ENCODE measurements at regions not wholly inside any gene's neighbourhood (a gene's known extent, or its start where the extent isn't known, plus 50 kb on each side); places are given as distances from the start of the nearest gene placed in this dataset.
"Not testable (repeated sequence)": the region's sequence is repeated elsewhere in the genome, so short reads cannot be mapped to it uniquely, and the experiment has no call there.

DNA sequence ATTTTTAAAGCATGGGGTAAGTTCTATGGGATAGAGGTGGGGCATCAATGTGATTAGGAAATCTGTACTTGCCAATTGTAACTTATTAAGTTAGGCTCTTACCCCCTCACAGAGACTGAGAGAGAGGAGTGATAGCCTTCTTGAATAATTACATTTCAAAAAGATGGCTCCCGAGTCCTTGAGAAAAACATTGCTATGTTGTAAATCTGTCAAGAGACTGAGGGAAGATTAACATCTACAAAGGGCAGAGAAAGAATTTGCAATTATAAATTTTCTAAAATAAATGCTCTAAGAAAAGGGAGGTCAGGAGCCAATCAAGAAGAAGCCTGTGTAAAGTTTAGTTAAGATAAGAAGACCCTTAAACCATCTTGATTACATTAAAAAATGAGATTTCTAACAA, 1570.8 kb downstream of the OLFM4 start:
- no peak for DNase-seq

DNA sequence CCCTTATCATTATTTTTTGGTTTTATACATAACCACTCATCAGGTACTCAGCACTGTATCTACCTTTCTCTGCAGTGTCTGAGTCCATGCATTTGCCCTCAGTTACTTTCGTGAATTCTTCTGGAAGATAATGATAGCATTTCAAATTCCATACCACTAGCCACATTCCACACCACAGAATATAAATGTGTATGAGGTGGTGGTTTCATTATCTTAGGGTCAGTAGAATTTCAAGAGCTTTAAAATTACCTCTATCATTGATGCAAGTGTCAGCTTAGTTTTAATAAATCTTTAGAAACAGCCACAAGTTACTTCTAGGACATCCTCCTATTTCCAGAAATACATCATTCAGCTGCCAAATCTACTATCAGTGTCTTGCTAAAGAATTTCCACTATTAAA, 1578.3 kb downstream of the OLFM4 start:
- no peak for DNase-seq

DNA sequence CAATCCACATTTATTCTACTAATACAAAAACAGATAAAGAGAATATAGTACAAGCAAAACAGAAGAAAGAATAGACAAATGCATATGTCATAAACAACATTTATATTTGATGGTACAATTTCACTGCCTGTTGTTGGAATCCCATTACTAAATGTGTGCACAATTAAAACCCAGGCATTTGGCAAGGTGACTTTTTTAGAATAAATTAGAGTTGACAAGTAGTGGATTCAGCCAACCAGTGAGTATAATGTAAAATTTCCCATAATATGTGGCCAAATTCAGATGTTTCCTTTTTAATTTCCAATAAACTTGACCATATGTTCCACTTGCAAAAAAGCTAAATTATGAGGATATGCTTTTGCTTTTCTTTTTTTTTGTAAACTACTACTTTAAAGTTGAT, 1578.8 kb downstream of the OLFM4 start:
- no peak for DNase-seq

GRCh38 chr13:54611390-54611789, 1582.8 kb downstream of the OLFM4 start:
- no peak for DNase-seq

DNA sequence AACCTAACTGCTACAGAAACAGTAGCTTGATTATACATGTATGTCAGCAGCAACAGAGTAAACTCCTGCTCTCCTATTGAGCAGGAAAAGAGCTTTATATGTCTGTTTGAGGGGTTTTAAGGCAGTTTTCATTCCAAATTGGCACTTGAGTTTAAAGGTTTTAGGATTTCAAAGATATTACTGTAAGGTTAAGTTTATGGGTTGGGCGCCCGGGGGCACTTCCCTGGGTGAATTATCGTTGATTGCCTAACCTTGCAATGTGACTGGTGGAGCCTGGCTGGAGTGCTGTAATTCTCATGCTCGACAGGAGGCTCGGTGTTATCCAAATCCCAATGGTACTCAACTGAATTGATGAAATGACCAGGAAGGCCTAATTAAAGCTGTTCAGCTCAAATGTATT, 1586.1 kb downstream of the OLFM4 start:
- no peak for DNase-seq

DNA sequence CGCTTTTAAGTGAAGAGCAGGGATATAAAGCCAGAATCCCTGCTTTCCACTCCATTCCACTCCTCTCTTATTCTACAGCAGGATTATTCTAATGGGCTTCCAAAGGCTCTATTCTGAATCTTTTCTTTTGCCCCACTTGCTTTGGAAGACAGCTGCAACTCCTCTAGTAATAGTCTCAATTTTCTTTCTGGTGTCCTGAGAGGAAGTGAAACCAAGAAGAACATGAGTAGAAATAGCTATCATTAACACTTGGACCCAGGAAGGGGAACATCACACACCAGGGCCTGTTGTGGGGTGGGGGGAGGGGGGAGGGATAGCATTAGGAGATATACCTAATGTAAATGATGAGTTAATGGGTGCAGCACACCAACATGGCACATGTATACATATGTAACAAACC, 1597.9 kb downstream of the OLFM4 start:
- not testable (repeated sequence) for DNase-seq

- DNase-seq: no peak
Observed at GRCh38 chr13:54627646-54628372, 1599.2 kb downstream of the OLFM4 start.

GRCh38 chr13:54628383-54628782, 1599.8 kb downstream of the OLFM4 start:
- DNase-seq: no peak

DNA sequence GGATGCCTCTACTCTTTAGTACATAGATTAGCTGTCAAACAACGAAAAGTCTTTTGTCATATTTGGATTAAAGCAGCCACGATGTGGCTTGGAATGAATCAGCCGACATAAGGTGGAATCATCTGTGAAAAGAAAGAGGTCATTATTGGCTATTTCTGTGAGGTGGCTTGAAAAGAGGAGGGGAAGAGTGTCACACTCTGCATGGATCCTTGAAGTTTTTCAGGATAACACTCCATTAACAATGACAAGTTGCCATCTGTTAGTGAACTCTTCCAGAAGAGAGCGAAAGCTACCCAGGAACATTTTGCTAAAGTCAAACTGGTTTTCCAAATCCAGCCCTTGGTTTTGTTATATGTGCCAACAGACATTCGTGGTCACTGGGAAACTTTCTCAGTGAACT, 1604.8 kb downstream of the OLFM4 start:
- DNase-seq: no peak

DNA sequence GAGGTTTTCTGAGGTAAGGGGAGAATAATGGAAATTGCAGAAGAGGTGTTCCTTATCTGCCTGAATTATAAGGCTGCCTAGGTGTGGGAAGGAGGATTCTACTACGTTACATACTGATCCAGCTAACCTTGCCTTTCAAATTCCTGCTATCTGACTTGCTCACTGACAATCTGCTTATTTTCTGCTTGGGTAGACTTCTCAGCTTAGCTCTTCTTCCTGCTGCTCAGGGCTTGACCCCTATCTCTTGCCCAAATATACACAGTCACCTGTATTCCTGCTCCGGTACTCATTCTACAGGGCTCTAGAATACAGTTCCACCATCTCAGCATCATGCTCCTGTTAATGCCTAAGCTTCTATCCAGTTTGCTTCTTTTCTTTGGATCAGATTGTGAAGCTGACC, 1607.6 kb downstream of the OLFM4 start:
- DNase-seq: no peak

DNA sequence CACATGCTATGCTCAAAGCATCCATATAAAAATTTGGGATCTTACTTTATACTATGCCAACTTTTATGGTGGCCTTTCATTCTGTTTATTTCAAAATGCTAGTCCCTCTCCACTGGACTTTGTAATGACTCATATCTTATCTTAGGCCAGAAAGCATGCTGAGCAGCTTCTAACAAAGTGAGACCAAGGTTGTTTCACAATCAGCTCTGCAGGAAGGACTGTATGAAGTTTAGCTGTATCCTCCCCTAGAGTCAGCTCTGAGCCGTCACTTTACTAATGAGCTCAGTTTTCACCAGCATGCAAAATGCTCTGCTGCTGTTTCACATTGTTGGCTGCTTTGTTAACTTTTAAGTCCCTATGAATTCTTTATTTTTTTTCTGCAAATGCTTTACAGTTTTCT, 1608.8 kb downstream of the OLFM4 start:
- DNase-seq: no peak

DNA sequence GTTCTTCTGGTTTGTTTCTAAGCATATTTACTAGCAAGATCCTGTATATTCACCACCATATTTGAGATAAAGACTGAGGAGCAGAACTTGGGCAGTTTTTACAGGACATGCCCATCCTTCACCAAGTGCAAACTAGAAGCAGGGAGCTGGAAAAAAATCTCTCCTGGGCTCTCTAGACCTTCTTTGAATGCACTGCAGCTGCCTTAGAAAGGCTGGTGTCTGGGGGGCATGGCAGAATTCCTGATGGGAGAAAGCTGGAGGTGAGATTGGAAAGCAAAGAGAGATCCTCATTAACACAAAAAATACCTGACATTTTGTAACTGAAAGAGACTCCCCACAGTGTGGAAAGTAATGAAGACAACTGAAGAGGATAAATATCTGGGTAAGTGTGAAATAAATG, 1612.1 kb downstream of the OLFM4 start:
- no peak for DNase-seq

DNA sequence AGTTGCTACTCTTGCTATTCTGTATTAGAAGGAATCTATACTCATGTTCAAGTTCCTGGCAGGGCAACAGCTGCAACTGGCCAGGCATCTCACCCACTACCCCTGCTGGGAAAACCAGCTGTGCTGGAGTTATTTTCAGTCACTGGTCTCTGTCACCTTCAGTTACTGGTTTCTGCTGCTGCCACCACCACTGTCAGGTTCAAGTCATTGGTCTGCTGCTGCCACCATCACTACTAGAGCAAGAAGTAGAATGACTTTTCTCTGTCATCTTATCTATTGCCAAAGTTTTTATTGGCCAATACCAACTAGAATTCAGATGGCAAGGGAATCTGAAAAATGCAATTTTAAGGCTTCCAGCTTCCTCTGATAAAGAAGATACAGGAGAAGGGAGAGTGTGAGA, 1615.2 kb downstream of the OLFM4 start:
- no peak for DNase-seq

- no peak for DNase-seq
Observed at GRCh38 chr13:54647275-54647674, 1618.7 kb downstream of the OLFM4 start.

- no peak for DNase-seq
Observed at GRCh38 chr13:54657588-54657987, 1629.0 kb downstream of the OLFM4 start.

DNA sequence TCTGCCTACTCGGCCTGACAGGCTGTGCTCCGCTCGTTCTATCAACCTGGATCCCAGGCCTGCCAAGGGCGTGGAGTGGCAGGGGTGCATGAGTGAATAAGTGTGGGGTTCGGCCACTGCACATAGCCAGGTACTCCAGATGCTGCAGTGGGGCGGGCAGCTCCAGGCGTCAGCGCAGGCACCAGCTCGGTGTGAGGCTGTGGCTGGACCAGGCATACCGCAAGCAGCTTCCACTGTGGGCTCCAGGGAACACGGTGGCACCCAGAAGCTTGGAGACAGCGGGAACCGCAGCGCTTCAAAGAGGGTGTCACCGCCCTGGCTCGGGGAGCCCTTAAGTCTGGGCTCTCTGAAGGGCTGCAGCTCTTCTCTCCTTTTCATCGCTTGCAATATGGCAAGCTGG, 1630.2 kb downstream of the OLFM4 start:
- no peak for DNase-seq

DNA sequence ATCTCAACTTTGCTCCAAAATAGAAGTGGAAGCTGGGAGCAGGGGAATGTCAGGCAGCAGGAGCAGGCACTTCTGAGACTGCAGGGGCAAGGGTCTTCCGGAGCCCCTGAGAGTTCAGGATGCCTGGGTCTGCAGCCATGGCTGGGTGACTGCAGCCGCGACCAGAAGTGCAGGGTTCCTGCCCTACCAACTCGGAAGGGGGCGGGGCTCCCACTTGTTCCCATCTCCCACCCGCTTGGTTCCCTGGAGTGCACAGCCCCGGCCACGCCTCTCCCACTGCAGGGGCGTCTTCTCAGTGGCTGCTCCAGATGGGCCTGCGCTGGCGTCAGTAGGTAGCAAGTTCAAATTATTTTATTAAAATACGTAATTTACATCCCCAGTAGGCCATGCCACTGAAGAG, 1631.7 kb downstream of the OLFM4 start:
- DNase-seq: no peak

GRCh38 chr13:54676526-54677113, 1648.0 kb downstream of the OLFM4 start:
- no peak for DNase-seq

- no peak for DNase-seq
Observed at GRCh38 chr13:54682184-54682583, 1653.6 kb downstream of the OLFM4 start.

GRCh38 chr13:54687173-54687572, 1658.6 kb downstream of the OLFM4 start:
- DNase-seq: no peak

DNA sequence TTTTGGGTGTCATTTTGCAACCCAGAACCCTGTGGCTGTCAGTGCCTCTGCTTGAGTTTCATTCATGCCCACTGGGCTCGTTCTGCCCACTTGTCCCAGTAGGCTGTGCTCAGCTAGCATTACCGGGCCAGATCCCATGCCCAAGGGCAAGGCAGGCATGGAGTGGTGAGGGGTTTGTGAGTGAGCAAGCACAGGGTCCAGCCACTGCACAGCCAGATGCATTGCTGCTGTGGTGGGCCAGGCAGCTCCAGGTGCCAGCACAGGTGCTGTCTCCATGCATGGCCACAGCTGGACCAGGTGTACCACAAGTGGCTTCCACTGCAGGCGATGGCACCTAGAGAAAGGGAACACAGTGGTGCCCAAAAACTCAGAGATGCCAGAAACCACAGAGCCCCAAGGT, 1671.2 kb downstream of the OLFM4 start:
- no peak for DNase-seq

DNA sequence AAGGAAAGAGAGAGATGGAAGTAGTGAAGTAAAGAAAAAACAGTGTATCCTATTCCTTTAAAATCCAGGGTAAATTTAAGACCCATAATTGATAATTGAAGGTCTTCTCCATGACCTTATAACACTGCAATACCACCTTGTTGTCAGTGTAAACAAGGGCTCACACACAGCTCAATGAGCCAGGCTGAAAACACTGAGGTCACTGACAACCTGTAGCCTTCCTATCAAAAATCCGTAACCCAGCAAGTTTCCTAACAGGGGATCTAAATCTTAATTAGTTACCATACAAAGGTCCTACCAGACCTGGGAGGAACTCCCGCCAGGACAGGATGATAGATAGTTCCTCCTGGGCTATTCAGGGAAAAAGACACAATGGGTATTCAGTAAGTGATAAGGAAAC, 1677.1 kb downstream of the OLFM4 start:
- DNase-seq: no peak

GRCh38 chr13:54706336-54706735, 1677.7 kb downstream of the OLFM4 start:
- no peak for DNase-seq

DNA sequence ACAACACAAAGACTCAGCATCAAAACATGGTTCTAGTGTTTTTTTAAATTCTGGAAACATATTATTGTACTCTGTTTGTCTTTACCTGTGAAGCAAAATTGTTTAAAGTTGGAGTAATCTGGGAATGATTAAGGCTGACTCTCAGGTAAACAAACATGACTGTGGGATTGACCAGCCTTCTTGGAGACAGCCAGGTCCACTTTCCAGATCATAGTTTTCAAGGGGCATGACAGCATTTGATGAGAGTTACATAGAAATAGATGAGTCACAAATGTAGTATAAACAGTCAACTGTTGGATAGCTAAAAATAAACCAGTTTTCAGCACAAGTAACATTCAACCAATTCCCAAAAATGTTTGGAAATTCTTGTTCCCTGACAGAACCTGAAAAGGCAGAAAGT, 1680.9 kb downstream of the OLFM4 start:
- DNase-seq: no peak

DNA sequence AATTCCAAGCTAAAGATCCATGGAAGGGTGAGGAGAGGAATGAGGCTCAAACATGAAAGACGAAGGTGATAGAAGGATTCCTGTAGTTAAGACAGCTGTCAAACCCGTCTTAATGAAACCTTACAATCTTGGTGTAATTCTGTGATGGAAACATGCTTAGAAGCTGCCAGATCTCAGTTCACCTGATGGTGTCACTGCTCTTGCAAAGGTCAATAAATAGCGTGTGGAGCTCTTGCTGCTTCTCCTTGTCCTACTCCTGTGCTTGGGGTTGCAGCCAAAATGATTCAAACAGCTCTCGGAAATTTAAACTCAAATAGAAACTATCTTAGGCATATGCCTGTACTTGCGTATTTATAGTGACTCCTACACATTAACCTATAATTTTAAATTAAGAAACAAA, 1705.0 kb downstream of the OLFM4 start:
- no peak for DNase-seq
